HG03354 (cell line): ENCODE measurements at regions not wholly inside any gene's neighbourhood (a gene's known extent, or its start where the extent isn't known, plus 50 kb on each side); places are given as distances from the start of the nearest gene placed in this dataset.

ENCODE experiments used
- ATAC-seq: cut with Tn5 transposase; IDR thresholded peaks from one replicate; pipeline ENCODE4 v1.9.1; 2021; ENCODE audit warnings: mild to moderate bottlenecking; ENCODE audit not compliant: unreplicated experiment, poor library complexity, severe bottlenecking

DNA sequence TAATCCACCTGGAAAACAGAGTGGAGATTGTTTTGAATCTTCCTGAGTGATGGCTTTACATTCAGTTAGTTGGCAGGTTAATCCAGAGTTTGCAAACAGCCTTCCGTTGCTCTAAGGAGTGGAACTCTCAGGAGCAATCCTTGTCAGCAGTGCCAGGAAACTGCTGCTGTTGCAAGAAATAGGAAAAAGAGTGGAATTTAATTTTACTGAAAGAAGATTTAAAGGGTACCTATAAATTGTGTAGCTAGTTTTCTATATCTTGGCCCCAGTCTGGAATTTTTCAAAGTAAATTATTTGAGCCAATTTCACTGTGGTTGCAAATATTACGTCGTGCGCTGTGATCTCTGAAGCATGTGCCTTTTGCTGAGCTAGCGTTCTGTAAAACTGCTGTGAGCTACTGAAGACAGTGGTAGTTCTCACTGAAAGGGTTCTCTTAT is 55.5 kb upstream of the SLC5A12 start:
- no peak for ATAC-seq

DNA sequence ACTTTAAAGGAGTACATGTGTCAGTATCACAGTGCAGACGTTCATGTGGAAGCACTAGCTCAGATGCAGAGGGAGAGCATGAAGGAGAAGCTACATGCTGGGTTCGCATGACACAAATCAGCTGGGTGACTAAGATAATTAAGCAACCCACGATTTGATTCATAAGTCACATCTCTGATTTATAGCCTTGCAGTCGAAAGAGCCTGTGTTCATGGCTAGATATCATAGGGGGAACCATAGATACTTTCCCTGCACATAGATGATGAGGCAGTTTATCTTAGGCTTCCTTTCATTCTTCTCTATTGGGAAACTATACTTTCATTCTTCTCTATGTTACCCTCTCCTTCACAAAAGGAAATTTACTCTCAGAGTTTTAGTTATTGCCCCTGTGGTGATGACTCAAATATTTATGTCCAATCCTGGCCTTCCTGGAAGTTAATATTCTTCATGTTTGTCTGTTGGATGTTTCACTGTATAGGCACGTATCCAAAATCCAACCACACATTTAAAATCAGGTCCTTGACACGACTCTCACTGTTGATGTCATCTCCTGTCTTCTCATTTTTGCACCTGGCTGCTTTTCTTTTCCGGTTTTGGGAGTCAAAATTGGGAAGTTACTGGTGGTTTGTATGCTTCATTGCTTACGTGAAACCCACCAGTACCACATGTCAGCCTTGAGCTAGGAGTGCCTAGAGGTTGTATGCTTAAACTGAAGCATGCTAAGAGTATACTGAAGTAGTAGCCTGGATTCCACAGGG is 56.3 kb upstream of the SLC5A12 start:
- no peak for ATAC-seq

DNA sequence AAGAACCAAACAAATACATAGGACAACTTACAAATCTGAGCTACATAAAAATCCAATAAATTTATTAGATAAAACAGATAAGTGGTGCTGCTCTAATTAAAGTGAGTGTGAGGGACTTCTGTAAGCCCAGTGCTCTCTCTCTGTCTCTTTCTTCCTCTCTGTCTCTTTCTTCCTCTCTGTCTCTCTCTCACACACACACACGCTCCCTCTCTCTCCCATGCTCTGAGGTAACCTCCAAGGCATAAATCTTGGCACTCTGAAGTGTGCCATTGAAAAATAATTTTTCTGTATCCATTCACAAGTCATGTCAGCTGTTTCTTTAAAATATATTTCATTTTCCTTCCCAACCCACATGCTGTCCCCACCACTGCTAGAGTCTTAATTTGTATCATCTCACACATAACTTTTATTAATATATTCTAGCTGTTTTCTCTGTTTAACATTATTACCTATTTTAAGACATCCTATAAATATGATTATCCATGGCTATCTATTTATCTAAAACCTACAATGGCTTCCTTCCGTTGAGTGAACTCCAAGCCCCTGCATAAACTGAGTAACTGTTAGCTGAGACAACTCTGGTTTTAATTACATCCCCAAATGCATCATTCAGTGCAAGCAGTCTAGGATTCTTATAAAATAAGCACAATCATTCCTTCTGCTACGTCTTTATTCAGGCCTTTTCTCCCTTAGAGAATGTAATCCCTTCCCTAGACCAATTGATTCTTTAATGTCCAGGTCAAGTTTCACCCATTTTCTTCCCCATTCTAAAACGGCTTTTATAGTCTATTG is 57.4 kb upstream of the SLC5A12 start:
- ATAC-seq, result no peak

DNA sequence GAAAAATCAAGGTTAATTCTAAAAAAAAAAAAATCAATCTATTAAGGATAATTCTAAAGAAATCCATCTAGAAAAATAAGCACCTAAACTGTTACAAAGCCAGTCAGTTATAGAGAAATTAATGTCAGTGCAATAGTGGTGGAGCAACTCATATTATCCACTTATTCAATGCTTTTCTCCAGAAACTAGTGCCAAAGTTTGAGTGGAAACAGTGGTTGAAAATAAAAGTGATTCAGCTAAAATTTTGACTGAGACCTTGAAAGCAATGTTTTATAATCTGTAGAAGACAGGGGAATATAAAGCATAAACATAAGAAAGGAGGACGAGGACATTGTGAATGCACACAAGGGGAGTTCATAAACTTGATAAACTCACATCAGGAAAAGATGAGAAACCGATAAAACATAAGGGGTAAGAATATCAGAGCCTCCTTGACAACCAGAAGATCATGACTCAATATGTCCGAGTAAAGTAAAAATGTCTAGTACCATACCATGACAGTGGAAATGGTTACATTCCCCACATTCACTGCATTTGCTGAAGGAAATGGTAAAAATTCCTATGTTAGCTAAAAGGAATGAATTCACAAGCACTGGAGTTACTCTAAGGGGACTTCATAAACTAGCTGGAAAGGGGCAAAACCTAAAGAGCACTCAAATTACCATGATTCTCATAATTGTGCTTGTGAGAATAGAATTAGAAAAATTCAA is 58.7 kb upstream of the SLC5A12 start:
- no peak for ATAC-seq

DNA sequence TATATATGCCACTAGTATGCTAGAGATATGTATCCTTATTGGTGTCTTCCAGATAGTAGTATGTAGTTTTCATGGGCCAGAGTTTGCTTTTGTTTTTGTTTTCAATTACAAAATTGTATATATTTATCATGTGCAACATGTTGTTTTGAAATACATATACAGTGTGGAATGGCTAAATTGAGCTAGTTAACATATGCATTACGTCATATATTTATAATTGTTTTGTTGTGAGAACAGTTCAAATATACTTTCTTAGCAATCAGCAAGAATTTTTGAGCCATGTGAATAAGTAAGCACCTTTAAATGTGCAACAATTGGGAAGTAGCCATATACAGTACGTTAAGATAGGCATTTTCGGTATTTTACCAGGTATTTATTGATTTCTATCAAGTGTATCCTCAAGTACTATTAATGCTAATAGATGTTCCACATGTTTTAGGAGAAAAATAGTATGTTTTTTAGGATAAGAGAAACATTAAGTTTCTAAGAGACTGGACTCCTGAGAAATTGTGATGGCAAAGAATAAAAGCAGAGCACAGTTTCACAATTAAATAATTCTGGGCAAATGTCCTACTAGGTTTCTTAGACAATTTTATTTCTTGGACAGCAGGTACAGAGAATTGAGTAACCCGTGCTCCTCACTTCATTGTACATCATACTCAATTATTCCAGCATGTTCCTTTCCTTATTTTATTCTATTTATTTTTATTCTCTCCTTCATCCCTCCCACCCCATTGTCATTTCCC is 60.5 kb upstream of the SLC5A12 start:
- no peak for ATAC-seq

DNA sequence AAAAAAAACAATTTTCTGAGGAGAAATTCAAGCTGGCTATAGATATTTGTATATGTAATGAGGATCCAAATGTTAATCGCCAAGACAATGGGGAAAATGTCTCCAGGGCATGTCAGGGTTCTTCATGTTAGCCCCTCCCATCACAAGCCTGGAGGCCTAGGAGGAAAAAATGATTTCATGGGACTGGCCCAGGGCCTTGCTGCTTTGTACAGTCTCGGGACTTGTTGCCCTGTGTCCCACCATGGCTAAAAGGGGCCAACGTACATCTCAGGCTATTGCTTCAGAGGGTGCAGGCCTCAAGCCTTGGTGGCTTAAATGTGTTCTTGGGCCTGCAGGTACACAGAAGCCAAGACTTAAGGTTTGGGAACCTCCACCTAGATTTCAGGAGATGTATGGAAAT is 62.1 kb upstream of the SLC5A12 start:
- ATAC-seq, result no peak

DNA sequence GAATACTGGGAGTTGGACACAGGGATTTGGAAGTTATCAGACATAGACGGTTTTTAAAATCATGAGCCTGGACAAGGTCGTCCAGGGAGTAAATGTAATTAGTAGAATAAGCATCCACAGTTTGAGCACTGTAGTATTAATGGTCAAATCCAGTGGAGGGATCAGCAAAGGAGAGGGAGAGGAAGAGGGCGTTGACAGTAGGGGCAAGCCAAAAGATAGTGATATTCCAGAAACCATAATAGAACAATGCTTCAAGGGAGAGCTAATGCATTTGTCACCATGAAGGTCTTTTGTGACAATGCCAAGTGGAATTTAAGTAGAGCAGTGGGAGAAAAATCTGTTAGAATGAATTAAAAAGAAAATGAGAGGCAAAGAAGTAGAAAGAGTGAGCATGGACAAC is 68.9 kb upstream of the SLC5A12 start:
- ATAC-seq, result no peak

DNA sequence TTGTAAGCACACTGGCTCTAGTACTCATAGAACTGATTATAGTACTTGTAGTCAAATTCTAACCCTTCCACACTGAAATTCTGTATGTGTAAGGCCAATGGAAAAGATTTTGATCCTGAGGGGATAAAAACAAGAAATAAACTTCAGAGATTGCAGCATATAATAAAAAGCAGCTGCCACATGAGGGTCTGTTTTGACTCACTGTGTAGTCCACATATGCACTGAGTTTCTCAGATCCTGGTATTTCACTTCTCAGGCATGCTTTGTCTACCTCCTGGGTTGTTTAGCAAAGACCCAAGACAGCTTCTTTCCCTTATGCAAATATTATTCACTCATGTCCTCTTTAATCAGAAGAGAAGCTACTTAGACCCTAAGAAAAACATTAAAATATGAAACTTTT is 71.1 kb upstream of the SLC5A12 start:
- no peak for ATAC-seq

DNA sequence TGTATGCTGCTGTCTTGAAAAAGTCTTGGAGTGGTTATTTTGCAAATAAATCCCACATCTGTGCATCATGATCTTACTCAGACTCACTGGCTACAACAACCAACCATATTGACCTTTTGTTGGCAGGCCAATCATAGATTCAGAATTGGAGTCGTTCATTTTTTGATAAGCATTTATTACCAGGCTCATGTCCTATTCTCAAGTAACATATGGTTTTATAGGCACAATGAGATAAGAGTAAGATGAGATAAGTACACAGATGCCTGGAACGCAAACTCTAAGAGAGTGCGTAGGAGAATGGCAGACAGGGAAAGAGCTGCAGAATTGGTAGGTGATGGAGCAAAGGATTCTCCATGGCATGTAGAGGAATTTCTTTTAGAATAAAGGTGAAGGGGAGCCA is 71.6 kb upstream of the SLC5A12 start:
- no peak for ATAC-seq

DNA sequence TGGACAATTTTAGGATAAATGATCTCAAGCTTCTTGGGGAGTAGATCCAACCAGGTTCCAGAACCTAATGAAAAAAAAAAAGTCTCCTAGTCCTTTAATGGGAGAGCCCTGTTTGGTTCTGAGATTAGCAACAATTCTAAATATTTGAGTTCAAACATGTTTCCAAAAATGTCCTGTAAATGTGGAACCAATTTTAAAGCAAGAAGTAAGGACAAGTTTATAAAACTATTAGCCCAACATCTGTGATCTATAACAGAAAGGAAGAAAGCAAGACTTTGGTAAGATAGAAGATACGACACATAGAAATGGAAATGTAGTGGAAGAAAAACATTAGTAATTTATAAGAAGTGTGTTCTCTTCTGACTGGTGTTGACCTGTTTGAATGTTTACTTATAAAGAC is 79.7 kb upstream of the SLC5A12 start:
- ATAC-seq, result no peak

DNA sequence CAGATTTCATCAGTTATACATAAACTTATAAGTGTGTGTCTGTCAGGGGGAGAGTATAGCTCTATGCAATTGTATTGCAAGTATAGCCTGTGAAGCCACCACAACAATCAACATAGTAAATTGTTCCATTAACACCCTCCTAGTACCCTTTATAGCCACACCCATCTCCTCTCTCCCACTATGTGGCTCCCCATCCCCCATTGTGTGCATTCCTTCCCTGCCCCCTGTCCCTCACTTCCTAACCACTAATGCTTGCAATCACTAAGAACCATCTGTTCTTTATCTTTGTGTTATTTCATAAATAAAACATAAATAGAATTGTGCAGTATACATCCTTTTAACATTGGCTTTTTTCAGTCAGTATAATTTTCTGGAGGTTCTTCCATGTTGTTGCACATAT is 83.1 kb upstream of the SLC5A12 start:
- no peak for ATAC-seq

DNA sequence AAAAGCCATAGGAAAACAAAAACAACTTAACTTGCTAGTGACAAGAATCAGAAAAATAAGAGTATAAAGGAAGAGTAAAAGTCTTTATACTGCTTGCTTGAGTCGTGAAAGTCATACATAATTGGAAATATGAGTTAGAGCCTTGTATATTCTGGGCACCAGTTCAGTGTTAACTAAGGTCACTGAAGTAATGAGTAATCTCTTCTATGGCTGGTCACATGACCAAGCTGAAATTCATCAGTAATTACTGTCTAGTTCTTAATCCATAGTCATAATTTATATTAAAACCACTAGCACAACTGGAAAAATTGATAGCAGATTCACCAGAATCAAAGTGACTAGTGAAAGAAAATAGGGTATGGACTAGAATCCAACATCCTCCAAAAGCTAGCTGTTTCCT is 84.4 kb upstream of the SLC5A12 start:
- no peak for ATAC-seq

DNA sequence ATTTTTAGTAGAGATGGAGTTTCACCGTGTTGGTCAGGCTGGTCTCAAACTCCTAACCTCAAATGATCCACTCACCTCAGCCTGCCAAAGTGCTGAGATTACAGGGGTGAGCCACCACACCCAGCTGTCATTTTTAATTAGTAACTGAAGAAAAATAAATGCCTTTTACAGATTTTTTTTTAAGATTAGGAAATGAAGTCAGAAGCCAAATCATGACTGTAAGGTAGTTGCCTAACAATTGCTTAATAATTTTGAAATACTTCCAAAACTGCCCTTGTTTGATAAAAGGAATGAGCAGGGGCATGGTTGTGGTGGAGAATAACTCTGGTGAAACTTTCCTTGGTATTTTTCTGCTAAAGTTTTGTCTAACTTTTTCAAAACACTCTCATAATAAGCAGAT is 98.9 kb upstream of the SLC5A12 start:
- ATAC-seq, result no peak

DNA sequence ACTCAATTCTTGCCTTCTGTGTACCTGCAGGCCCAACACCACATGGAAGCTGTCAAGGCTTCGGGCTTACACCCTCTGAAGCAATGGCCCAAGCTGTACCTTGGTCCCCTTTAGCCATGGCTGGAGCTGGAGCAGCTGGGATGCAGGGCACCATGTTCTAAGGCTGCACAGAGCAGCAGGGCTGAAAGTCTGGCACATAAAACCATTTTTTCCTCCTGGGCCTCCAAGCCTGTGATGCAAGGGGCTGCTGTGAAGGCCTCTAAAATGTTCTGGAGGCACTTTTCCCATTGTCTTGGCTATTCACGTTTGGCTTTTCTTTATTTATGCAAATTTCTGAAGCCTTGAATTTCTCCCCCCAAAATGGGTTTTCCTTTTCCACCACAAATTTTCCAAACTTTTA is 102.1 kb upstream of the SLC5A12 start:
- no peak for ATAC-seq

DNA sequence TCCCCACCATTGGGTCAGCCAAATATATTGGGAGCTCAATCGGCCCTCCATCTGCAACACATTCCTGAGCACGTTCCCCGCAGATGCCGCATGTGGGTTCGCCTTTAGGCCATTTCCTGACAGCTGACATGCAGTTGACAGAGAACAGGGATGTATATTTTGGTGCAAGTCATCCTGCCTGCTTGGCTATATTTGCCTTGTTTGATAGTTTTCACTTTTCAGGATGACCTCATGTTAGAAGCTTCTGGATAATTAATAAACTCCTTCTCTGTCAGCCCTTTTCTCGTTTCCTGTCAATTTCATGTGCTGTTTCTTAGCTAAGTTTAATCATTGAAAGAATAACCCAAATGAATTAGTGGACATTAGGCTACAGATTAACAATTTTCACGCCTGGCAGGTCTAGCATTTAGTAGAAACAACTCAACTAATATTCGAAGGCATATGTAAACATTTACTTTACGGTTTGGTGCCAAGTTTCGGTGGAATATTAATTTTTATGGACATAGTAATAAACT is 105.8 kb upstream of the SLC5A12 start:
- ATAC-seq, result no peak

DNA sequence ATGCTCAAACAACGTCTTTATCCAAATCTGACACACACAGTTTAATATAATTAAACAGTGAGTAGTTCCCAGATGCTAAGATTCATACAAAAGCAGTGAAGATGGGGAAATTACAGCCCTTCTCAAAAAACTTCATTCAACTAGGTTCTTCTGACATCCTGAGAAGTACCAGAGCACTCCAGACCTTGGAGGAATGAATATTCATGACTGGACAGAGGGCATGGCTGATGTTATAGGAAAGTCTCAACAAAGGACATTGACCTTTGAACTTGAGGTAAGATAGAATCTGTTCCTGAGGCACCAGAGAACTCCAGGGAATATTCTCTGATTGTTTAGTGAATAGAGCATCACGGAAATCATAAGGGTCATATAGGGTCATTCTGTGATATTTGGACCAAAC is 106.4 kb upstream of the SLC5A12 start:
- ATAC-seq, result no peak

DNA sequence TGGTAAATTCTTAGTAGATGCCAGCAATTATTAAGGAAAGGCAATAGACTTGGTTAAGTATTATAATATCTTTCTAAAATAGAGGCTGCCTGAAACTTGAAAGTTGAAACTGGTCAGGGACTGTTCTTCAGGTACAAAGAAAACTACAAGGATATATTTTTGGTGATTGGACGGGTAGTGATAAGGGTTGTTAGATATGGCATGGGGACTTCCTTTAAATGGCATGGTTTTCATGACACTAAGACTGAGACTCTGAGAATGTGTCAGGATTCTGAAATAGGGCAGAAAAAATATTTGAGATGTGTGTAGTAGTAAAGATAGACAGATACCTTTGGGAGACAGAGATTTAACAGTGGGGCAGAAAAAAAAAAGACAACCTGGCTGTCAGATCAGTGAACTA is 108.4 kb upstream of the SLC5A12 start:
- ATAC-seq, result no peak

DNA sequence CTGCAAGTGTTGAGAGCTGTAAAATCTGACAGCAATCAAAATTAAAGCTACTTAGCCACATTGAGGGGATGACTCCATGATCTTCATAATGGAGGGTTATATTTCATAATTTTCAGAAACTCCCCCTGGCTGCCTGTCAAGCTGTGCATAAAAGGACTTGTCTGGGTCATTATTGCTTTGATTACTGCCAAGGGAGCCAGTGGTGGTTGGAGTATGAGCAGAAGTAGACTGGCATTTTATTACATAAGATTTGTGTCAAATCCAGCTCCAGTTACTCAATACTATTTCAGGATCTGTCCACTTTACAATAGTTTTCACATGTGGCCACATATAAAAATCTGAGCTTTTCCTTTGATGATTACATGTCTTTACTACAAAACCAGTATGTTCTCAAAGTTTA is 108.9 kb upstream of the SLC5A12 start:
- no peak for ATAC-seq

DNA sequence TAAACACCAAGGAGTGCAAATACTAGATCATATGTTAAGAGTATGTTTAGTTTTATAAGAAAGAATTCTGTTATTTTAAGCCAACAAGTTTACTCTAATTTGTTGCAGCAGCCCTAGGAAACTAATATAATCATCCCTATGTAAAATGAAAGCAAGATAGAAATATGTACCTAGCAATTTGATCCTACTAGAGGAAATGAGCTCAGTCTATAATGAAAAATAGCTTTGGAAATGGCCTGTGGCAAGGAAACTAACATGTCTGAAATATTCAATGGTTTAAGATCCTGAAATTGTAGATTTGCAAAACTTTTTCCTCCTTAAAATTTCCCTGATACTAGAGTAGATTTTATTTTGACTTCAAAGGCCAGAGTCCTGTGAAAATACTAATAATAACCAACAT is 112.7 kb upstream of the SLC5A12 start:
- no peak for ATAC-seq

DNA sequence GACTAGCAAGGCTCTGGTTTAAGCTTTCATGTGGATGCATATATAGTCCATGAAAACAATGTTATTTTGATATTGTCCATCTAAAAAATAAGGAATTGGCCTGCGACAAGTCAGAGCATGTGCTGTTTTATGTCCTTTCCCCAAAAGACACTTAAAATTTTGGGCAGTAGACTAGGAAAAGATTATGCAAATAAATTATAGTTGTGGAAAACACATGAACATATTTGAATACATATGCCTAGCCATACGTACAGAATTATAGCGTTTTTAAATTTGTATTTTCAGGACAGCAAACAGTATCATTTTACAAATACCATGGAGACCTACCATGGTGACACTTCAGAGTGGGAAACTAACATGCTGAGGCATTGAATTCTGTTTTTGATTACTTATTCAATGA is 113.8 kb upstream of the SLC5A12 start:
- no peak for ATAC-seq
